ENCODE measurements at regions not wholly inside any gene's neighbourhood (a gene's known extent, or its start where the extent isn't known, plus 50 kb on each side); places are given as distances from the start of the nearest gene placed in this dataset.
"Not testable (repeated sequence)": the region's sequence is repeated elsewhere in the genome, so short reads cannot be mapped to it uniquely, and the experiment has no call there.

GRCh38 chr11:38009932-38010331, 1411.9 kb upstream of the RAG2 start:
- no peak for DNase-seq (ENCODE audit: low spot score)

GRCh38 chr11:38006466-38006865, 1408.4 kb upstream of the RAG2 start:
- no peak for DNase-seq (ENCODE audit: low spot score)

GRCh38 chr11:38005597-38005996, 1407.6 kb upstream of the RAG2 start:
- no peak for DNase-seq (ENCODE audit: low spot score)

GRCh38 chr11:37999171-37999570, 1401.1 kb upstream of the RAG2 start:
- DNase-seq (ENCODE audit: low spot score) = no peak

GRCh38 chr11:37995886-37996285, 1397.8 kb upstream of the RAG2 start:
- no peak for DNase-seq (ENCODE audit: low spot score)

GRCh38 chr11:37988031-37988430, 1390.0 kb upstream of the RAG2 start:
- DNase-seq (ENCODE audit: low spot score) = no peak

- no peak for DNase-seq (ENCODE audit: low spot score)
Measured at GRCh38 chr11:37984991-37985390, 1387.0 kb upstream of the RAG2 start.

GRCh38 chr11:37978647-37979046, 1380.6 kb upstream of the RAG2 start:
- DNase-seq (ENCODE audit: low spot score) = no peak

- no peak for DNase-seq (ENCODE audit: low spot score)
Measured at GRCh38 chr11:37973941-37974340, 1375.9 kb upstream of the RAG2 start.

GRCh38 chr11:37972691-37973090, 1374.7 kb upstream of the RAG2 start:
- DNase-seq (ENCODE audit: low spot score) = no peak

- DNase-seq (ENCODE audit: low spot score) = not testable (repeated sequence)
Measured at GRCh38 chr11:37969336-37969735, 1371.3 kb upstream of the RAG2 start.

GRCh38 chr11:37968148-37968547, 1370.1 kb upstream of the RAG2 start:
- DNase-seq (ENCODE audit: low spot score) = no peak

GRCh38 chr11:37967635-37968034, 1369.6 kb upstream of the RAG2 start:
- no peak for DNase-seq (ENCODE audit: low spot score)

GRCh38 chr11:37963440-37963839, 1365.4 kb upstream of the RAG2 start:
- no peak for DNase-seq (ENCODE audit: low spot score)

- no peak for DNase-seq (ENCODE audit: low spot score)
Measured at GRCh38 chr11:37957717-37958116, 1359.7 kb upstream of the RAG2 start.

GRCh38 chr11:37951996-37952395, 1354.0 kb upstream of the RAG2 start:
- no peak for DNase-seq (ENCODE audit: low spot score)

GRCh38 chr11:37948258-37948657, 1350.2 kb upstream of the RAG2 start:
- DNase-seq (ENCODE audit: low spot score) = no peak

- DNase-seq (ENCODE audit: low spot score) = no peak
Measured at GRCh38 chr11:37947821-37948220, 1349.8 kb upstream of the RAG2 start.

- no peak for DNase-seq (ENCODE audit: low spot score)
Measured at GRCh38 chr11:37946155-37946766, 1348.2 kb upstream of the RAG2 start.

- no peak for DNase-seq (ENCODE audit: low spot score)
Measured at GRCh38 chr11:37942081-37942480, 1344.0 kb upstream of the RAG2 start.

GRCh38 chr11:37929100-37929653, 1331.1 kb upstream of the RAG2 start:
- no peak for DNase-seq (ENCODE audit: low spot score)

- DNase-seq (ENCODE audit: low spot score) = no peak
Measured at GRCh38 chr11:37926772-37927171, 1328.7 kb upstream of the RAG2 start.

GRCh38 chr11:37916331-37916730, 1318.3 kb upstream of the RAG2 start:
- DNase-seq (ENCODE audit: low spot score) = no peak

- DNase-seq (ENCODE audit: low spot score) = no peak
Measured at GRCh38 chr11:37914859-37915258, 1316.8 kb upstream of the RAG2 start.

GRCh38 chr11:37908219-37908548, 1310.1 kb upstream of the RAG2 start:
- DNase-seq (ENCODE audit: low spot score) = no peak

All from ecto neural progenitor cell (in vitro differentiated cells).